ENCODE measurements at regions not wholly inside any gene's neighbourhood (a gene's known extent, or its start where the extent isn't known, plus 50 kb on each side); places are given as distances from the start of the nearest gene placed in this dataset.
"Not testable (repeated sequence)": the region's sequence is repeated elsewhere in the genome, so short reads cannot be mapped to it uniquely, and the experiment has no call there.

DNA sequence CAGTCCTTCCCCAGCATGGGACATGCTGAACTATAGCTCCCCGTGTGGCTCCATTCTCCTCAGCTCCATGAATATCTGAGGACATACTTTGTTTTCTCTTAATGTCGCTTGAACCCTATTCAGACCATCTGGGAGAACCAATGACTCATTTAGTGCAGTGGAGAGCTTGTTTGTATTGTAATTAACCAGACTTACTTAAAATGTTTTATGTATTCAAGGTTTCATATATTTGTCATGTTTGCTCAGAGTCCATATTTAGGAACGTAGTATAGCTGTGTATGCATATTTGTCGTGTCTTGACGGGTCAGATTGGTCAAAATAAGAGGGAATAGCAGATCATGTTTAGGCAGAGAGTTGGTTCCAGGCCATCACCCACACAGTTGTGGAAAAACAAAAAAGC, 150.1 kb upstream of the NTRK2 start:
- Histone ChIP-seq H3K9me3 (replicated peaks; ENCODE audit: control insufficient read depth, low read depth, low read length) (peaks cover 2% of the 10 kb centered on the region), H3K27me3 (ENCODE audit: control insufficient read depth, insufficient read depth, low read length) (no peaks in the 10 kb centered on the region), H3K4me3 (ENCODE audit: low read length) (no peak overlapping the region), H3K27ac (ENCODE audit: low read length) (no peak overlapping the region), H3K36me3 (ENCODE audit: control insufficient read depth, insufficient read depth, low read length) (no peaks in the 10 kb centered on the region), H3K4me1 (ENCODE audit: control insufficient read depth, insufficient read depth, low read length) (no peaks in the 10 kb centered on the region)
- no peak for DNase-seq
- 75% methylated on average over 1 of the region's 5 CpGs for WGBS (ENCODE audit: insufficient coverage)

DNA sequence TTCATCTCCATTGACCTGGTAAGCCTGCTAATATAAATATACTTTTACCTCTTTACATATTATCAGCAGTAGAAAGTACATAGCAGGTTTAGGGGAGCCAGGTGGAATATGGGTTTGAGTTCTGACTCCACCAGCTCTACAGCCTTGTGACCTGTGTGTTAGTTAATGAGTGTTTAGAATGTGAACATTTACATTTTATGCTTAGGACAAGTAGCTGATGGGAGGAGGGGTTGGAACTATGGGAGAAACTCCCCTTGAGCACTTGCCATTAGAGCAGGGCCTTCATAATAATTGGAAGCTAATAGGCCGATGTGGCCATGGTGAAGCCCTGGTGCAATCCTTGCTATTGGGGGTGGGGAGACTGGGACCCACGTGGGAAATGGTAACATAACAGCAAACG, 148.3 kb upstream of the NTRK2 start:
- Histone ChIP-seq H3K27ac (ENCODE audit: low read length) (no peak overlapping the region), H3K27me3 (ENCODE audit: control insufficient read depth, insufficient read depth, low read length) (no peaks in the 10 kb centered on the region), H3K4me3 (ENCODE audit: low read length) (no peak overlapping the region), H3K9me3 (replicated peaks; ENCODE audit: control insufficient read depth, low read depth, low read length) (peaks cover 2% of the 10 kb centered on the region), H3K36me3 (ENCODE audit: control insufficient read depth, insufficient read depth, low read length) (no peaks in the 10 kb centered on the region), H3K4me1 (ENCODE audit: control insufficient read depth, insufficient read depth, low read length) (no peaks in the 10 kb centered on the region)
- no peak for DNase-seq
- WGBS (ENCODE audit: insufficient coverage): no CpG with 5 or more reads among the region's 3 CpGs

DNA sequence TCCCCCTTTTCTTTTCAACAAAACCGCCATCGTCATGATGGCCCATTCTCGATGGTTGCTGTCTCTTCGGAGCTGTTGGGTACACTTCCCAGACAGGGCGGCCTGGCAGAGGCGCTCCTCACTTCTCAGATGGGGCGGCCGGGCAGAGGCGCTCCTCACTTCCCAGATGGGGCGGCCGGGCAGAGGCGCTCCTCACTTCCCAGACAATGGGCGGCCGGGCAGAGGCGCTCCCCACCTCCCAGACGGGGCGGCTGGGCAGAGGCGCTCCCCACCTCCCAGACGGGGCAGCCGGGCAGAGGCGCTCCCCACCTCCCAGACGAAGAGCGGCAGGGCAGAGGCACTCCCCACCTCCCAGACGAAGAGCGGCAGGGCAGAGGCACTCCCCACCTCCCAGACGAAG, 143.3 kb upstream of the NTRK2 start:
- not testable (repeated sequence) for DNase-seq; H3K4me3 ChIP-seq (ENCODE audit: low read length); H3K36me3 ChIP-seq (ENCODE audit: control insufficient read depth, insufficient read depth, low read length); H3K4me1 ChIP-seq (ENCODE audit: control insufficient read depth, insufficient read depth, low read length); H3K27ac ChIP-seq (ENCODE audit: low read length); H3K27me3 ChIP-seq (ENCODE audit: control insufficient read depth, insufficient read depth, low read length); H3K9me3 ChIP-seq (replicated peaks; ENCODE audit: control insufficient read depth, low read depth, low read length)
- WGBS (ENCODE audit: insufficient coverage): 100% methylated on average over 13 of the region's 26 CpGs

DNA sequence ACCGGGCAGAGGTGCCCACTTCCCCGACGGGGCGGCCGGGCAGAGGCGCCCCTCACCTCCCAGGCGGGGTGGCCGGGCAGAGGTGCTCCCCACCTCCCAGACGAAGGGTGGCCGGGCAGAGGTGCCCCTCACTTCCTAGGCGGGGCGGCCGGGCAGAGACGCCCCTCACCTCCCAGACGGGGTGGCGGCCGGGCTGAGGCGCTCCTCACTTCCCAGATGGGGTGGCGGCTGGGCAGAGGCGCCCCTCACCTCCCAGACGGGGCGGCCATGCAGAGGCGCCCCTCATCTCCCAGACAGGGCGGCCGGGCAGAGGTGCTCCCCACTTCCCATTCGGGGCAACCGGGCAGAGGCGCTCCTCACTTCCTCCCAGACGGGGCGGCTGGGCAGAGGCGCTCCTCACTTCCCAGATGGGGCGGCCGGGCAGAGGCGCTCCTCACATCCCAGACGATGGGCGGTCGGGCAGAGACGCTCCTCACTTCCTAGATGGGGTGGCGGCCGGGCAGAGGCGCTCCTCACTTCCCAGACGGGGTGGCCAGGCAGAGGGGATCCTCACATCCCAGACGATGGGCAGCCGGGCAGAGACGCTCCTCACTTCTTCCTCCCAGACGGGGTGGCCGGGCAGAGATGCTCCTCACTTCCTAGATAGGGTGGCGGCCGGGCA, 142.3 kb upstream of the NTRK2 start:
- 97% methylated on average over 37 of the region's 49 CpGs for WGBS (ENCODE audit: insufficient coverage)
- not testable (repeated sequence) for H3K27me3 ChIP-seq (ENCODE audit: control insufficient read depth, insufficient read depth, low read length); H3K36me3 ChIP-seq (ENCODE audit: control insufficient read depth, insufficient read depth, low read length); H3K9me3 ChIP-seq (replicated peaks; ENCODE audit: control insufficient read depth, low read depth, low read length); DNase-seq; H3K4me1 ChIP-seq (ENCODE audit: control insufficient read depth, insufficient read depth, low read length); H3K27ac ChIP-seq (ENCODE audit: low read length); H3K4me3 ChIP-seq (ENCODE audit: low read length)

DNA sequence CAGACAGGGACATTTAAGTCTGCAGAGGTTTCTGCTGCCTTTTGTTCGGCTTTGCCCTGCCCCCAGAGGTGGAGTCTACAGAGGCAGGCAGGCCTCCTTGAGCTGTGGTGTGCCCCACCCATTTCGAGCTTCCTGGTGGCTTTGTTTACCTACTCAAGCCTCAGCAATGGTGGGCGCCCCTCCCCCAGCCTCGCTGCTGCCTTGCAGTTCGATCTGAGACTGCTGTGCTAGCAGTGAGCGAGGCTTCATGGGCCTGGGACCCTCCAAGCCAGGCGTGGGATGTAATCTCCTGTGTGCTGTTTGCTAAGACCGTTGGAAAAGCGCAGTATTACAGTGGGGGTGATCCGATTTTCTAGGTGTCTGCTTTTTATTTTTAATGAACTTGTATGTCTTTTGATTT, 133.6 kb upstream of the NTRK2 start:
- H3K9me3 ChIP-seq (replicated peaks; ENCODE audit: control insufficient read depth, low read depth, low read length); H3K27ac ChIP-seq (ENCODE audit: low read length); H3K4me3 ChIP-seq (ENCODE audit: low read length); H3K27me3 ChIP-seq (ENCODE audit: control insufficient read depth, insufficient read depth, low read length); DNase-seq; H3K36me3 ChIP-seq (ENCODE audit: control insufficient read depth, insufficient read depth, low read length); H3K4me1 ChIP-seq (ENCODE audit: control insufficient read depth, insufficient read depth, low read length): not testable (repeated sequence)
- whole genome bisulfite sequencing (ENCODE audit: insufficient coverage): 42% methylated on average over 7 of the region's 10 CpGs

DNA sequence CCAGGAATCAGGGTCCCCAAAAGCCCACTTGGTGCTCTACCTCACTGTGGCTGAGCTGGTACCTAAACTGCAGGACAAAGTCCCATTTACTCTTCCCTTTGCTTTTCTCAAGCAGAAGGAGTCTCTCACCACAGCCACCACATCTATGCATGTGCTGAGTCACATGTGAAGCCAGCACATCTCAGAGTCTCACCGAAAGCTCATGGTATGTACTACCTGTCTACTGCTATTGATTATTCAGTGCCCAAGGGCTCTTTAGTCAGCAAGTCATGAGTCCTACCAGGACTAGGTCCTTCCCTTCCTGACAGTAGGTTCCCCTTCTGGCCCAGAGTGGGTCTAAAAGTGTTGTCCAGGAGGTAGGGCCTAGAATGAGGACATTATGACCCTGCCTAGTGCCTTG, 130.7 kb upstream of the NTRK2 start:
- Histone ChIP-seq H3K4me1 (ENCODE audit: control insufficient read depth, insufficient read depth, low read length) (no peaks in the 10 kb centered on the region), H3K9me3 (replicated peaks; ENCODE audit: control insufficient read depth, low read depth, low read length) (peaks cover 4% of the 10 kb centered on the region), H3K27ac (ENCODE audit: low read length) (no peak overlapping the region), H3K27me3 (ENCODE audit: control insufficient read depth, insufficient read depth, low read length) (no peaks in the 10 kb centered on the region), H3K36me3 (ENCODE audit: control insufficient read depth, insufficient read depth, low read length) (no peaks in the 10 kb centered on the region), H3K4me3 (ENCODE audit: low read length) (no peak overlapping the region)
- DNase-seq: no peak
- WGBS (ENCODE audit: insufficient coverage): 100% methylated on average over 1 of the region's 1 CpG

DNA sequence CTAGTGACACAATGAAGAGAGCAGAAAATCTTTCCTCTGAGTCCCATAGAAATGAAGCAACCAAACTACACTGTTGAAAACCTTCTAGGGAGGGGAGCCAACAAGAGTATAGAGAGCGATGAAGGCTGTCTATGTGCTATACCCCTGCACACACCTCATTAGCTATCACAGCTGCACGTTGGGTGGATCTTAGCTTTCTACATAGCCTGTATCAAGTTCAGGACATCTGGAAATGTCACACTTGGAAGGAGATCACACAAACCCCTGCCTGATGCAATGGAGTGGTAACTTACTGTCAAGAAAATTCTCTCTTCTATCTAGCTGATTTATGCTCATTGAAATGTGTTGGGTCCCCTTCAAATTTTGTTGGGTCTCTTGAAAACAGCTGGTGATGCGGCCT, 127.0 kb upstream of the NTRK2 start:
- peak; percentile 40 for DNase-seq

DNA sequence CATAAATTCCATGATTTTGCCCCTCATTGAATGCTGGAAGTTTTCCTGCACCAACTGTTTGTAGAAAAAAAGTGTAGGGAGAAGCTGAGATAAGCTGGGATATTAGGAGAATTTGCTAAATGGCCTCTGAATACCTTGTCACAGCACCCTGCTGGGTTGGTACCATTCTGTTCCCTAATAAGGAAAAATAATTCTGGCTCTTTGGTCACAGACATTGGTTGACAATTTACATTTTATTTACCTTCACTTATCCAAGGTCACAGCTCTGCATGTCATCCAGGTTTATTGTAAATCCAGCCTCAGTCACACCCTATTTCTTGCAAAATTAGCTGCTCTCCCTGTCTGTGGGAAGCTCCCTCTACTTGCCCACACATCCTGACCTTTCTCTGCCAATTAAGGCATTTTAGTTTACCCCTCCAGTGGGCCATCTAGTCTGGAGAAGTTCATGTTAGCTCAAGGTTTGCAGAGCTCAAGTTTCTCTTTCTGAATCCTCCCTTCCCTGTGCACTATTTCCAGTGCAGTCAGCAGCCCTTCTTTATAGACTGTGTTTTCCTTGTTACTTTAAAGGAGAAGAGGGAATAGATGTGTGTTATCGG, 115.4 kb upstream of the NTRK2 start:
- no peaks in the 10 kb centered on the region for H3K4me1 ChIP-seq (ENCODE audit: control insufficient read depth, insufficient read depth, low read length)
- no CpG with 5 or more reads among the region's 1 CpG for WGBS (ENCODE audit: insufficient coverage)
- H3K36me3 ChIP-seq (ENCODE audit: control insufficient read depth, insufficient read depth, low read length): no peaks in the 10 kb centered on the region
- H3K27ac ChIP-seq (ENCODE audit: low read length): no peak overlapping the region
- no peak for DNase-seq
- no peaks in the 10 kb centered on the region for H3K9me3 ChIP-seq (replicated peaks; ENCODE audit: control insufficient read depth, low read depth, low read length)
- no peaks in the 10 kb centered on the region for H3K27me3 ChIP-seq (ENCODE audit: control insufficient read depth, insufficient read depth, low read length)
- H3K4me3 ChIP-seq (ENCODE audit: low read length): no peak overlapping the region

More for the DNA sequence above, 127.0 kb upstream of the NTRK2 start:
- H3K27me3 ChIP-seq (ENCODE audit: control insufficient read depth, insufficient read depth, low read length): no peaks in the 10 kb centered on the region
- H3K27ac ChIP-seq (ENCODE audit: low read length): no peak overlapping the region
- H3K9me3 ChIP-seq (replicated peaks; ENCODE audit: control insufficient read depth, low read depth, low read length): no peaks in the 10 kb centered on the region
- H3K4me3 ChIP-seq (ENCODE audit: low read length): no peak overlapping the region
- H3K36me3 ChIP-seq (ENCODE audit: control insufficient read depth, insufficient read depth, low read length): no peaks in the 10 kb centered on the region
- H3K4me1 ChIP-seq (ENCODE audit: control insufficient read depth, insufficient read depth, low read length): no peaks in the 10 kb centered on the region
- WGBS (ENCODE audit: insufficient coverage): 53% methylated on average over 3 of the region's 3 CpGs

DNA sequence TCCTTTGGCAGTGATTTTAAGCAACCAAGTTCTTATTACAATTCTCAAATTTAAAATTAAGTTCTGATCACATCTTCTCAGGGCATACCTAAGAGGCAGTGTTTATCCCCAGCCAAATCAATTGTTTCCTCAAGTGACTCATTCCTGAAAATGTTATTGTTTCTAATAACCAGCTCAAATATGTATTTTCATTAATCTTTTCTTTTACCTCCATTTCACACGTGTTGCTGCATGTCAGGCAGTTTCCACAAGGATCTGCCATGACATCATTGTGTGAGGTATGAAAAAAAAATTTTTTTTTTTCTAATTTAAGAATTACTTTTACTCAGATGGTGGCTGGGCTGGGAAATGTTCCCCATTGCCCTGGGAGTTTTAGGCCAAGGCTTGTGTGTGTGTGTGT, 113.0 kb upstream of the NTRK2 start:
- Histone ChIP-seq H3K9me3 (replicated peaks; ENCODE audit: control insufficient read depth, low read depth, low read length) (no peaks in the 10 kb centered on the region), H3K27me3 (ENCODE audit: control insufficient read depth, insufficient read depth, low read length) (no peaks in the 10 kb centered on the region), H3K4me3 (ENCODE audit: low read length) (no peak overlapping the region), H3K4me1 (ENCODE audit: control insufficient read depth, insufficient read depth, low read length) (no peaks in the 10 kb centered on the region), H3K27ac (ENCODE audit: low read length) (no peak overlapping the region), H3K36me3 (ENCODE audit: control insufficient read depth, insufficient read depth, low read length) (no peaks in the 10 kb centered on the region)
- no peak for DNase-seq
- WGBS (ENCODE audit: insufficient coverage): no CpG with 5 or more reads among the region's 1 CpG

DNA sequence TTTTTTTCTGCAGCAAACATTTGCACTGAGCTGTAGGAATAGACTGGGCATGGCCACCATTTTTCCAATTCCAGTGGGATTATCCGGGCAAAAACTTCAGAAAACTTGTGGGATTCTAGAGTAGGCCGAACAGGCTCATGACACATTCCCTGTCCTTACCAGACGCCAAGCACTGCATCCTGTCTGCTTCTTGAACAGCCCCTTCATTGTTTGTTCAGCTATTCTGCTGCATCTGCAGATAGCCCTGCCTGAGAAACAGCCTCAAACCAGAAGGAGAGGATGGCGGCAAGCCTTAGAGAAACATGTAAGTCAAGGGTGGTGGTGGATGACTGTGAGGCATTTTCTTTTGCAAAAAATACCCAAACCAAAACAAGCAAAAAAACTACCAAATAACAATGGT, 111.8 kb upstream of the NTRK2 start:
- no peaks in the 10 kb centered on the region for H3K4me1 ChIP-seq (ENCODE audit: control insufficient read depth, insufficient read depth, low read length)
- 80% methylated on average over 1 of the region's 4 CpGs for WGBS (ENCODE audit: insufficient coverage)

DNA sequence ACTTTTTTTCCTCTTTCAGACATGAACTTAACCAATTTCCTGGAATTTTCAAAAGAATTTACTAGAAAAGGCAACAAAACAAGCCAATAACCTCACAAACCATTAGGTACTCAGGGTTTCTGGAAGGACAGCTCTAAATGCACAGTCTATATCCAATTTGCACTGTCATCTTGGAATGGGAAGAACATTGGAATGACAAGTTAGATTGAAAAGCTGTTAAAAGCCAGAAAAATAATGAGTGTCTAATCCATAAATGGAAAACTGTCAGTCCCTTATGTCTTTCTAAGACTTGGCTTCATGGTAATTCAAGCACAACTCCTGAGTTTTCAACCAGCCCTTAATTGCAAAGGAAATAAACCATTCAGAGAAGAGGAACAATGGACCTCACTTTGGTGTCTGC, 105.8 kb upstream of the NTRK2 start:
- DNase-seq: no peak
- H3K27me3 ChIP-seq (ENCODE audit: control insufficient read depth, insufficient read depth, low read length): no peaks in the 10 kb centered on the region
- no peak overlapping the region for H3K27ac ChIP-seq (ENCODE audit: low read length)
- H3K9me3 ChIP-seq (replicated peaks; ENCODE audit: control insufficient read depth, low read depth, low read length): no peaks in the 10 kb centered on the region
- no peaks in the 10 kb centered on the region for H3K4me1 ChIP-seq (ENCODE audit: control insufficient read depth, insufficient read depth, low read length)
- H3K36me3 ChIP-seq (ENCODE audit: control insufficient read depth, insufficient read depth, low read length): no peaks in the 10 kb centered on the region
- no peak overlapping the region for H3K4me3 ChIP-seq (ENCODE audit: low read length)

More for the DNA sequence above, 111.8 kb upstream of the NTRK2 start:
- Histone ChIP-seq H3K27me3 (ENCODE audit: control insufficient read depth, insufficient read depth, low read length) (no peaks in the 10 kb centered on the region), H3K4me3 (ENCODE audit: low read length) (no peak overlapping the region), H3K9me3 (replicated peaks; ENCODE audit: control insufficient read depth, low read depth, low read length) (no peaks in the 10 kb centered on the region), H3K27ac (ENCODE audit: low read length) (no peak overlapping the region), H3K36me3 (ENCODE audit: control insufficient read depth, insufficient read depth, low read length) (no peaks in the 10 kb centered on the region)
- no peak for DNase-seq

Data from muscle of leg (tissue), 3 donors.